ENCODE measurements at regions not wholly inside any gene's neighbourhood (a gene's known extent, or its start where the extent isn't known, plus 50 kb on each side); places are given as distances from the start of the nearest gene placed in this dataset.

DNA sequence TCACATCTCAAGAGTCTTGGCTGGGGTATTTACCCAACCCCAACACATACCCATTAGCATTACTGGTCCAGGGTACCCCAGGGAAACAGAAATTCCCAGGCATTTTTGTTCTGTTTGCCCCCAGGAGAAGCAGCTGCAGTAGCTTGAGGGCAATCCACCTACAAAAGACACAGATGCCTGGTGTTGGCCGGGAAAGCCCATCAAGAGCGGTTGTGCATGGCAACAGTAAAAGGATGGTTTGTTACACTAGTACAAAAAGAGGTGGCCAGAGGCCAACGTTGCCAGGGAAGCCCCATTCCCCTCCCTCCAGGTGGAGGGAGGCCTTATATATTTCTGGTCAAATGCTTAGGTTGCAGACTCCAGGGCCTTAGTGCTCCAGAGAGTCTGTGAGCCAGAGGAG is 637.8 kb downstream of the BCOR start:
- Histone ChIP-seq H3K27ac (no peak overlapping the region), H3K9me3 (peaks cover 0 to 10% of the 10 kb centered on the region in 2 donors), H3K4me3 (no peak overlapping the region), H3K36me3 (no peaks in the 10 kb centered on the region), H3K4me1 (no peaks in the 10 kb centered on the region), H3K27me3 (no peaks in the 10 kb centered on the region)
- no peak for DNase-seq (ENCODE audit: low spot score)
- TF ChIP-seq, protein P1, sequence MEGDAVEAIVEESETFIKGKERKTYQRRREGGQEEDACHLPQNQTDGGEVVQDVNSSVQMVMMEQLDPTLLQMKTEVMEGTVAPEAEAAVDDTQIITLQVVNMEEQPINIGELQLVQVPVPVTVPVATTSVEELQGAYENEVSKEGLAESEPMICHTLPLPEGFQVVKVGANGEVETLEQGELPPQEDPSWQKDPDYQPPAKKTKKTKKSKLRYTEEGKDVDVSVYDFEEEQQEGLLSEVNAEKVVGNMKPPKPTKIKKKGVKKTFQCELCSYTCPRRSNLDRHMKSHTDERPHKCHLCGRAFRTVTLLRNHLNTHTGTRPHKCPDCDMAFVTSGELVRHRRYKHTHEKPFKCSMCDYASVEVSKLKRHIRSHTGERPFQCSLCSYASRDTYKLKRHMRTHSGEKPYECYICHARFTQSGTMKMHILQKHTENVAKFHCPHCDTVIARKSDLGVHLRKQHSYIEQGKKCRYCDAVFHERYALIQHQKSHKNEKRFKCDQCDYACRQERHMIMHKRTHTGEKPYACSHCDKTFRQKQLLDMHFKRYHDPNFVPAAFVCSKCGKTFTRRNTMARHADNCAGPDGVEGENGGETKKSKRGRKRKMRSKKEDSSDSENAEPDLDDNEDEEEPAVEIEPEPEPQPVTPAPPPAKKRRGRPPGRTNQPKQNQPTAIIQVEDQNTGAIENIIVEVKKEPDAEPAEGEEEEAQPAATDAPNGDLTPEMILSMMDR (IDR thresholded peaks at IDR 0.05) = no peak

DNA sequence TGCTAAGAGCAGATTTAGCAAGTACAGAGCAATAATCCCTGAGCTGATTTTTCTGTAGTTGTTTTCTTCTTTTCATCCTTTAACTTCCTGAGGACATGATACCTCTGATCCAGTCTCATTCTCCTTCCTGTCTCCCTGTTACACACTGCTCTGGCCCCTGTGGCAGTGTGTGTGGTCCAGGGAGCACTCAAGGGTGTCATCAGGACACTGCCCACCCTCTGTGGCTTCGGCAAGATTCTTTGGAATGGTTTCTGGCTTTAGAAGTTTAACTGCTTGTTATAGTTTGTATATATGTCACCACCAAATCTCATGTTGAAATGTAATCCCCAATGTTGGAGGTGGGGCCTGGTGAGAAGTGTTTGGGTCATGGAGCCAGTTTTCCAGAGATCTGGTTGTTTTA is 637.3 kb downstream of the BCOR start:
- H3K4me1 ChIP-seq = no peaks in the 10 kb centered on the region
- H3K27me3 ChIP-seq = no peaks in the 10 kb centered on the region
- TF ChIP-seq, protein P1 (IDR thresholded peaks at IDR 0.05) = no peak

DNA sequence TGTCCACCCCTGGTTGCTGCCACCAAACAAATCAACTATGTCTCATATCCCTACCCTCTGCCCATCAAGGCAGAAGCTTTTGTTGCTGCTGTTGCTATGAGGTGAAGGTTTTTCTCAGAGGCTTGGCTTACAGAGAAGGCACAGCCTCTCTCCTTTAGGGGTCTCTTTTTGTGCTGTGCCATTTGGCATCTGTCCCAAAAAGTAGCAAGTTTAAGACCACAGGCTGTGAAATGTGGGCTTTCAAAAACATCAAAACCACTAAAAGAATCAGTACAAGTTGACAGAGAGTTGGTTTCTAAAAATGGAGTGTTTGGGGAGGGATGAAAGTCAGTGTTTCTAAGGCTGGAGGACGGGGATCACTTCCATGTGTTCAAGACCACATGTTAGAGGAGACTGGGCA is 634.9 kb downstream of the BCOR start:
- no peaks in the 10 kb centered on the region for H3K4me1 ChIP-seq
- no peak overlapping the region for H3K27ac ChIP-seq
- no peaks in the 10 kb centered on the region for H3K27me3 ChIP-seq
- no peaks in the 10 kb centered on the region for H3K9me3 ChIP-seq
- TF ChIP-seq, protein P1 (IDR thresholded peaks at IDR 0.05) = no peak
- no peak overlapping the region for H3K4me3 ChIP-seq
- DNase-seq (ENCODE audit: low spot score) = no peak
- H3K36me3 ChIP-seq = no peaks in the 10 kb centered on the region

More for the DNA sequence above, 637.3 kb downstream of the BCOR start:
- peaks cover 0 to 10% of the 10 kb centered on the region in 2 donors for H3K9me3 ChIP-seq
- H3K4me3 ChIP-seq = no peak overlapping the region
- no peak overlapping the region for H3K27ac ChIP-seq
- DNase-seq (ENCODE audit: low spot score) = no peak
- H3K36me3 ChIP-seq = no peaks in the 10 kb centered on the region

DNA sequence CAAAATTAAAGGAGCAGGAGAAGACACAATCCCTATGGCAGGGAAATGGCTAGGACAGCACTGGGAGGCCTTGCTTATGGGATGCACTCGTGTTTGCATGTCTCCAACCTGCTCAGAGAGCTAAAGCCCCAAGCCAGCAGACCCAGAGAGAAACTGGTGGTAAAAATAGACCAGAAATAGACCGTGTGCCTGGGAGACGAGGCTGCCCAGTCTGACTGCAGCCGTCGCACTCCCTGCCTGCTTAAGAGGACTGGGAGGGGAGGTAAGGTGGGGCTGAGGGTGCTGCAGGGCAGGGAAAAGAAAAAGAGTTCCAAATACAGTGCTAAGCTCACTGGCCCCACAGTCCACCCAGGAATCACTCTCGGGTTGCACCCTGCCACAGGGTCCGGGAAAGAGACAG is 633.5 kb downstream of the BCOR start:
- H3K4me3 ChIP-seq = no peak overlapping the region
- no peaks in the 10 kb centered on the region for H3K27me3 ChIP-seq
- no peak overlapping the region for H3K27ac ChIP-seq
- no peaks in the 10 kb centered on the region for H3K4me1 ChIP-seq
- DNase-seq (ENCODE audit: low spot score) = no peak
- no peaks in the 10 kb centered on the region for H3K36me3 ChIP-seq
- TF ChIP-seq, protein P1 (IDR thresholded peaks at IDR 0.05) = no peak
- H3K9me3 ChIP-seq = no peaks in the 10 kb centered on the region

DNA sequence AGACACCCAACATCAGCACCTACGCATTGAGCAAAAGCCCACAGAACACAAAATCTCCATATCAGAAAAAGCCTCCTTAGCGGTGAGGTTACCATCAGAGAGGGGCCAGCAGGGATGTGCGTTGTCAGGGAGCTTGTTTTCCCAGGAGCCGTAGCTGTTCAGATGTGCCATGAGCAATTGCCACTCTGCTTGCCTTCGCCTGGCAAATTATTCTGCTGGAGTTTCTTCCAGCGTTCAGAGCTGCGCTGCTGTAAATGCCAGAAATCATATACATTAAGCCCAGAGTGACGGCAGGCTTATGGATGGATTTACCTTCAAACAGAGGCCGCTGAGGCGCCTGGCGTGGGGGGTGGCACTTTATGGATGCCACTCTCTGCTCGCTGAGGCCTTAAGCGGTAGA is 632.3 kb downstream of the BCOR start:
- Histone ChIP-seq H3K9me3 (no peaks in the 10 kb centered on the region), H3K27me3 (no peaks in the 10 kb centered on the region), H3K27ac (no peak overlapping the region), H3K4me3 (no peak overlapping the region), H3K36me3 (no peaks in the 10 kb centered on the region), H3K4me1 (no peaks in the 10 kb centered on the region)
- TF ChIP-seq, protein P1 (IDR thresholded peaks at IDR 0.05) = no peak
- no peak for DNase-seq (ENCODE audit: low spot score)

DNA sequence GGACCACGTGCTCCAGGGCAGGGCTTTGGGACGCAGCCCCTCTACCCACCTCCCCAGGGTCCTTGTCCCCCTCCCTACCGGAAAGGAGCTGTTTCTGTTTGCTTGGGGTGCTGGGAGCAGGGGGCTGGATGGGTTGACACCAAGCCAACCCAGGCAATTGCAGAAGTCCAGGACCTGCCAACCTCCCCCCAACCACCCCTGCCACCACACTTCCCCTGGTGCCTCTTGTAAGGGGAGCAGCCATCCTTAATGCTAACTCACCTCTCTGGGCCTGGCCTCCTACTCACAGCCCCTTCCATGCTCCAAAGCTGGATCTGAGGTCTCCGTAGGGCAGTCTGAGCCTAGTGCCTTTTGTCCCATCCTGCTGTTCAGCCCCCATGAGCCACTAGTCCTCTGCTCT is 631.9 kb downstream of the BCOR start:
- Histone ChIP-seq H3K4me1 (no peaks in the 10 kb centered on the region), H3K9me3 (no peaks in the 10 kb centered on the region), H3K27ac (no peak overlapping the region), H3K36me3 (no peaks in the 10 kb centered on the region), H3K4me3 (no peak overlapping the region), H3K27me3 (no peaks in the 10 kb centered on the region)
- no peak for DNase-seq (ENCODE audit: low spot score)
- TF ChIP-seq, protein P1 (IDR thresholded peaks at IDR 0.05) = no peak

All from right atrium auricular region (tissue), 2 donors.